HG02678 (cell line): ENCODE measurements at regions not wholly inside any gene's neighbourhood (a gene's known extent, or its start where the extent isn't known, plus 50 kb on each side); places are given as distances from the start of the nearest gene placed in this dataset.
A peak's percentile ranks its signal among the peaks of the same experiment; 100 is the strongest.

Experiments used
- ATAC-seq: cut with Tn5 transposase; IDR thresholded peaks from one replicate; pipeline ENCODE4 v1.9.1; 2021; ENCODE audit warnings: mild to moderate bottlenecking, moderate library complexity; ENCODE audit not compliant: unreplicated experiment

GRCh38 chr4:102439812-102440211, 61.3 kb upstream of the NFKB1 start:
- no peak for ATAC-seq

- ATAC-seq: no peak
Observed at GRCh38 chr4:102440498-102440897, 60.7 kb upstream of the NFKB1 start.

GRCh38 chr4:102441978-102442911, 58.9 kb upstream of the NFKB1 start:
- no peak for ATAC-seq

DNA sequence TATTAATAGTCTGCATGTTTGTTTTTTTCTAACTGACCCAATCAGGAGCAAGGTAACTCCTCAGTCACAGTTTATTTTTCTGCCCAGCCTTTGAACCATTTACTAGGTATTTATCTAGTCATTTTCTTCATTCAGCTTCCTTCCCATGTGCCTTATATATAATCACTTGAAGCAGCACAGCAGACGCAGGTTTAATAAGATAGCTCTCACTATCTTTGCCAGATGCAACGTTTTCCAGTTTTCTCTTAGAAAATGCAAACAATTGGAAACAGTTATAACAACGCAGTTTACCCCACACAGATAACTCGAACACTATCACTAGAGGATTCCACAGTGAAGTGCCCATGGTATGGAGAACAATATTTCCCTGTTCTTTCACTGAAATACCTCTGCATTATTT, 56.4 kb upstream of the NFKB1 start:
- no peak for ATAC-seq

DNA sequence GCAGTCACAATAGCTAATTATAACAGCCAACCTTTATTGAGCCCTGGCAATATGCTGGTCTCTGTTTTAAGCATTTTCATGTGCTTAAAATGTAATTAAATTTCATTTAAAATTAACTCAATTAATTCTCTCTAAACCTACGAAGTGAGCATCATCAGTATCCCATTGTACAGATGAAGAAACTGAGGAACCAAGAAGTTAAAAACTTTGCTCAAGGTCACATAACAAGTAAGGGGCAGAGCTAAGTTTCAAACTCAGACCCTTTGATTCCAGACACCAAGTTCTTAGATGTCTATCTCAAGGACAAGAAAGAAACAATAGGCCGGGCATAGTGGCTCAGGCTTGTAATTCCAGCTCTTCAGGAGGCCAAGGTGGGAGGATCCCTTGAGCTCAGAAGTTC, 55.9 kb upstream of the NFKB1 start:
- ATAC-seq: no peak

DNA sequence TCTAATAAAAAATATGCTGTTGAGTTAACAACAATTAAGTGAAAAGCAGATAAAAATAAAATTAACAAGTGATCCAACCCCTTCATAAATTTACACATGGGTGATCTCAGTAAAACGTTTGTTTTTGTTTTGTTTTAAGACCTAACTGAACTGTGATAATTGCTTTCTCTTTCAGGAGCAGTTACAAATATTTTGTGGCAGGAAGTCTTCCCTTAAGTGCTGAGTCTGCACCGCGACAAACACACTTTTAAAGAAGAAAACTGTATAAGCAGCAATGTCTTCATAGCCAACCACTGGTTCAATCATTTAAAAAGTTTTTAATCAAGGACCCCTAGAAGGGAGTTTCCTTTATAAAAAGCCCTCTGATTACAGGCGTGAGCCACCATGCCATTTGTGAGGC, 53.7 kb upstream of the NFKB1 start:
- no peak for ATAC-seq

DNA sequence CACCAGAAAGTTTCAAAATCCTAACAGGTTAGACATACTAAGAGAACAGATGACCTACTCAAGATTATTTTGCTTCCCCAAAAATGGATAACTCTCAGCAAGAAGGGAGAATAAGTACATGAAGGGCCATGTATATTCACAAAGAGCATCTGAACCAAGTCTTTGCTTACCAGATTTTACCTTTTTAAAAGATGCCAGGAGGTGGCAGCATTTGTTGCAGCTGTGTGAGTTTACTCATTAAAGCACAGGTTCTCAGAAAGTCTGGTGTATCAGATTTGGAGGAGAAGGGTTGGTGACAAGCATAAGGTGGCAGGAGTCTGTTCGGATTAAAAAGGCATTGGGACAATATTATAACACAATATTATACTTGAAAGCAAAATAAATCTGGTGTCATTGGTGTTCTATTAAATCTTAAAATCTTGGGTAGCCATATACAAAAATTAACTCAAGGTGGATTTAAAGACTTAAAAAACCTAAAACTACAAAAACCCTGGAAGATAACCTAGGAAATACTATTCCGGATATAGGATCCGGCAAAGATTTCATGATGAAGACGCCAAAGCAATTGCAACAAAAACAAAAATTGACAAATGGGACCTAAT, 51.3 kb upstream of the NFKB1 start:
- peak; percentile 87 for ATAC-seq

DNA sequence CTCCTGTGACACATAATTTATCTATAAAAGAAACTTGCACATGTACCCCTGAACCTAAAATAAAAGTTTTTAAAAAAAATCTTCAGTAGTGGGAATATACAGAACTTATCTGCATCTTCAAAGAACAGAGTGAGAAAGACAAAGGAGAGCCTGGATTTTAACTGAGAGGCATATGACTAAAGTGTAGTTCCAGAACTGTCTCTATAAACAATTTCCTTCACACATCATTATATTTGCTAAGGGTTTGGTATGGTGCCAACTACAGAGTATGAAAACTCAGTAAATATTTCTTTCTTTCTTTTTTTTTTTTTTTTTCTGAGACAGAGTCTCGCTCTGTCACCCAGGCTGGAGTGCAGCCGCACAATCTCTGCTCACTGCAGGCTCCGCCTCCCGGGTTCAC, 49.9 kb upstream of the NFKB1 start:
- ATAC-seq: no peak
